PC-3 (cell line): ENCODE measurements at regions not wholly inside any gene's neighbourhood (a gene's known extent, or its start where the extent isn't known, plus 50 kb on each side); places are given as distances from the start of the nearest gene placed in this dataset.

Experiments used
- ATAC-seq: fragments of 200-7000 bp; cut with Tn5 transposase; 2 replicates; pipeline ENCODE4 v1.9.1; 2020; ENCODE audit warnings: mild to moderate bottlenecking, moderate library complexity
- BruUV-seq: library from RNA; stranded (reverse); fragments of 400-500 nt; replicated peaks from 2 replicates; lab custom pipeline; 2021; lab: Mats Ljungman, UMichigan
- CTCF ChIA-PET: fragments of 300-600 bp; sonication (Branson Sonifier 250); formaldehyde crosslinking; loops from one replicate; lab custom pipeline; 2022; ENCODE audit warnings: antibody characterized with exemption; lab: Charles Lee
- POLR2A ChIA-PET: fragments of 300-600 bp; sonication (Branson Sonifier 250); formaldehyde crosslinking; loops from one replicate; lab custom pipeline; 2022; ENCODE audit warnings: antibody characterized with exemption; ENCODE audit not compliant: unreplicated experiment; lab: Charles Lee
- DNase-seq: peaks from one replicate; pipeline ENCODE4 v3.0.0-alpha.2; 2015
- H2AFZ ChIP-seq: fragments of 300-600 bp; sonication (generic); 2 replicates; pipeline ENCODE4 v1.6.0; 2016; ENCODE audit warnings: antibody characterized with exemption, low read length
- H3F3A ChIP-seq: fragments of 300-600 bp; sonication (generic); one replicate; pipeline ENCODE4 v1.6.0; 2017; ENCODE audit warnings: antibody characterized with exemption, low read length, control low read depth, mild to moderate bottlenecking; ENCODE audit not compliant: unreplicated experiment
- H3K27ac ChIP-seq: fragments of 300-600 bp; sonication (generic); 2 replicates; pipeline ENCODE4 v1.5.1; 2016; ENCODE audit warnings: mild to moderate bottlenecking, low read length
- H3K27me3 ChIP-seq: fragments of 300-600 bp; sonication (generic); 2 replicates; pipeline ENCODE4 v1.6.1; 2016; ENCODE audit warnings: low read length, mixed read lengths
- H3K36me3 ChIP-seq: fragments of 300-600 bp; sonication (generic); 2 replicates; pipeline ENCODE4 v1.6.1; 2016; ENCODE audit warnings: low read depth, mixed run types, low read length, mixed read lengths
- H3K4me1 ChIP-seq: fragments of 300-600 bp; sonication (generic); 2 replicates; pipeline ENCODE4 v1.5.1; 2016; ENCODE audit warnings: low read length; ENCODE audit not compliant: insufficient read depth
- H3K4me2 ChIP-seq: fragments of 300-600 bp; sonication (generic); 2 replicates; pipeline ENCODE4 v1.6.0; 2016; ENCODE audit warnings: low read length
- H3K4me3 ChIP-seq: fragments of 300-600 bp; sonication (generic); 2 replicates; pipeline ENCODE4 v1.5.1; 2016; ENCODE audit warnings: mild to moderate bottlenecking, low read length, mixed read lengths
- H3K79me2 ChIP-seq: fragments of 300-600 bp; sonication (generic); 2 replicates; pipeline ENCODE4 v1.6.1; 2017; ENCODE audit warnings: low read length, mixed read lengths
- H3K9ac ChIP-seq: fragments of 300-600 bp; sonication (generic); 2 replicates; pipeline ENCODE4 v1.6.0; 2016; ENCODE audit warnings: mild to moderate bottlenecking, low read length
- H3K9me2 ChIP-seq: fragments of 300-600 bp; sonication (generic); replicated peaks from 2 replicates; pipeline ENCODE4 v1.6.1; 2016; ENCODE audit warnings: mixed run types, low read length, mixed read lengths
- H3K9me3 ChIP-seq: fragments of 300-600 bp; sonication (generic); 2 replicates; pipeline ENCODE4 v1.6.1; 2016; ENCODE audit warnings: low read length, mixed read lengths
- H4K20me1 ChIP-seq: fragments of 300-600 bp; sonication (generic); 2 replicates; pipeline ENCODE4 v1.6.1; 2016; ENCODE audit warnings: low read length, mixed read lengths
- EZH2 ChIP-seq: fragments of 300-600 bp; sonication (generic); IDR thresholded peaks from one replicate; pipeline ENCODE4 v1.6.1; 2017; ENCODE audit warnings: antibody characterized with exemption, mild to moderate bottlenecking, low read length; ENCODE audit not compliant: unreplicated experiment
- EZH2phosphoT487 ChIP-seq: fragments of 300-600 bp; sonication (generic); IDR thresholded peaks from 2 replicates; pipeline ENCODE4 v1.6.1; 2018; ENCODE audit warnings: mild to moderate bottlenecking, antibody characterized with exemption, low read length, borderline replicate concordance
- intact Hi-C: fragments of 100-400 bp; cut with micrococcal nuclease; formaldehyde crosslinking; loops from 2 replicates; pipeline ENCODE4 v1.9.0; 2023
- TF ChIP-seq, protein P1 (sequence below): fragments of 300-600 bp; sonication (generic); conservative IDR thresholded peaks from 2 replicates; pipeline ENCODE4 v1.5.1; 2017; ENCODE audit warnings: antibody characterized with exemption, low read depth, mild to moderate bottlenecking, low read length

DNA sequence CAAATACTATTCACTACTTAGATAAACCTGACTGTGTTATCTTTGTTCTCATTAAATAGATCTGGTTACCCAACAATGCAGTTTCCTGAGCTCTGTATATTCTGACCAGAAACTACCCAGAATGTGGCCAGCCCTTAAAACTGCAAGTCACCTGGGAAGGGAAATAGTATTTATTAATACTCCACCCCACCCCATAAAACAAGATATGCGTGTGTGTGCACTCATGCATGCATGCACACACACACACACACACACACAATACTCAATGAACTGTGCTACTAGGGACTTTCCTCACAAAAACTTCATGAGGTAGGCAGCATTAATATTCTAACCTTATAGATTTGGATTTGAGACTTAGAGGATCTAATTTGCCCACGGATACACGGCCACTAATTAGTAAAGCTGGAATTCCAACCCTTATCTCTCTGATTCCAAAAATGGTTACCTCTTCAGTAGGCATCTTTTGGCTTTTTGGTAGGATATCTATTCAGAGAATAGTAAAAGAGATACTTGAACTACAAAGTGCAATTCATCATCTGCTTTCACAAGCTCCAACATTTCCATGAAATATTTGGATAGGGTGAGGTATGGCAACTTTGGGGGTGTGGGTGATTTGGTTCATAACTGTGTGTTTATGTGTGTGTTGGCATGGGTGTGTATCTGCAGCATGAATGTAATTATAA, 197.0 kb upstream of the CFAP20DC start:
- Histone ChIP-seq H3K9me2 (no peaks in the 10 kb centered on the region), H3K4me1 (peaks cover 50% of the 10 kb centered on the region), H4K20me1 (no peaks in the 10 kb centered on the region), H3K36me3 (no peaks in the 10 kb centered on the region), H3F3A (peaks cover 11% of the 10 kb centered on the region), H3K4me2 (peak overlapping the region; percentile 56), H3K4me3 (peak overlapping the region; percentile 32; the same call in 1 of the 2 replicates), H3K27ac (peak overlapping the region; percentile 95), H3K79me2 (no peaks in the 10 kb centered on the region), H3K9me3 (no peaks in the 10 kb centered on the region), H3K27me3 (no peaks in the 10 kb centered on the region), H3K9ac (peak overlapping the region; percentile 77), H2AFZ (no peak overlapping the region)
- POLR2A ChIA-PET = interaction anchor here (0.7 kb wide), 1 partner anchor 398 kb away, joined by 4 read pairs; no protein-coding TSS in a partner anchor
- TF ChIP-seq EZH2 (no peak), EZH2phosphoT487 (no peak)
- TF ChIP-seq, protein P1, sequence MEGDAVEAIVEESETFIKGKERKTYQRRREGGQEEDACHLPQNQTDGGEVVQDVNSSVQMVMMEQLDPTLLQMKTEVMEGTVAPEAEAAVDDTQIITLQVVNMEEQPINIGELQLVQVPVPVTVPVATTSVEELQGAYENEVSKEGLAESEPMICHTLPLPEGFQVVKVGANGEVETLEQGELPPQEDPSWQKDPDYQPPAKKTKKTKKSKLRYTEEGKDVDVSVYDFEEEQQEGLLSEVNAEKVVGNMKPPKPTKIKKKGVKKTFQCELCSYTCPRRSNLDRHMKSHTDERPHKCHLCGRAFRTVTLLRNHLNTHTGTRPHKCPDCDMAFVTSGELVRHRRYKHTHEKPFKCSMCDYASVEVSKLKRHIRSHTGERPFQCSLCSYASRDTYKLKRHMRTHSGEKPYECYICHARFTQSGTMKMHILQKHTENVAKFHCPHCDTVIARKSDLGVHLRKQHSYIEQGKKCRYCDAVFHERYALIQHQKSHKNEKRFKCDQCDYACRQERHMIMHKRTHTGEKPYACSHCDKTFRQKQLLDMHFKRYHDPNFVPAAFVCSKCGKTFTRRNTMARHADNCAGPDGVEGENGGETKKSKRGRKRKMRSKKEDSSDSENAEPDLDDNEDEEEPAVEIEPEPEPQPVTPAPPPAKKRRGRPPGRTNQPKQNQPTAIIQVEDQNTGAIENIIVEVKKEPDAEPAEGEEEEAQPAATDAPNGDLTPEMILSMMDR = no peak
- DNase-seq = peak; percentile 70
- CTCF ChIA-PET = interaction anchor here (0.7 kb wide), 1 partner anchor 611 kb away, joined by 3 read pairs; no protein-coding TSS in a partner anchor
- peak; percentile 42 for ATAC-seq
- TSS peak; percentile 67 for BruUV-seq
- intact Hi-C loops = loop anchor here (1.0 to 10.0 kb wide), 8 partner anchors 30 to 372 kb away; no protein-coding TSS in a partner anchor

DNA sequence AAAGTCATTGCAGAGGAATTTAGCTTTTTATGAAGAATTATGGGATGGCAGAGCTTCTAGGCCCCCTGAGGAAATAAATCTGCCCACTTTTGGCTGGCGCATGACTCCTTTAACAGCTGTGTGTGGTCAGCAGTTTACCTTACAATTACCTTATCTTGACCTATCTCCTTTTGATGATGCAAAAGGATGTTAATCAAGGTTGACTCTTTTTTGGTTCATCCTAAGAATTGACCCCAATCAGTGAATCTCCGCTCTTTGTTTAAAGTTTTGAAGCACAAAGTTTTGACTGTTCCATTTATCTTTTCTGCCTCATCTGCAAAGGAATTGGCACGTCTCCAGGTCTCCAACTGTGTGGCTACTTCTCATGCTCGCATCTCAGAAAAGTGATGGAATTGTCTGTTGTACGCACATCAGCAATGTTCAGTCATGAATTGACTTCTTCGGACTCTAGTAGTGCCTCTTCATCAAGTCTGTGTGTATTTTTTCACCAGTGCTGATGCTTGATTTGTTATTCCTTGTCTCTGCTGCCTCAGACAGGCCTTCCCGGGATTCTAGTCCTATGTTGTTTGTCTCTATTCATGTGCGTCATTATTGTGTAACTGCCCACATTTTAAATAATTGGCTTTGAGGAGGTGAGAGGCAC, 196.2 kb upstream of the CFAP20DC start:
- Histone ChIP-seq H3K9me3 (no peaks in the 10 kb centered on the region), H3K9me2 (no peaks in the 10 kb centered on the region), H4K20me1 (no peaks in the 10 kb centered on the region), H3K4me3 (peak overlapping the region; percentile 32), H3K4me2 (peak overlapping the region; percentile 56), H3K79me2 (no peaks in the 10 kb centered on the region), H3F3A (peaks cover 11% of the 10 kb centered on the region), H3K4me1 (peaks cover 57% of the 10 kb centered on the region), H3K27ac (peak overlapping the region; percentile 95), H2AFZ (peak overlapping the region; percentile 42), H3K36me3 (no peaks in the 10 kb centered on the region), H3K9ac (peak overlapping the region; percentile 77), H3K27me3 (no peaks in the 10 kb centered on the region)
- TSS peak; percentile 77 for BruUV-seq
- TF ChIP-seq EZH2phosphoT487 = no peak
- TF ChIP-seq, protein P1 = no peak
- TF ChIP-seq EZH2 = no peak
- CTCF ChIA-PET = no interaction called here
- POLR2A ChIA-PET = interaction anchor here (0.6 to 0.7 kb wide), 2 partner anchors 18 to 681 kb away, joined by 3 to 5 read pairs; no protein-coding TSS in a partner anchor
- intact Hi-C loops = loop anchor here (2.0 to 10.0 kb wide), 7 partner anchors 31 to 371 kb away; no protein-coding TSS in a partner anchor
- ATAC-seq (peak; percentile 11), DNase-seq (peak; percentile 82)
